Keratinocyte (primary cell): ENCODE measurements at regions not wholly inside any gene's neighbourhood (a gene's known extent, or its start where the extent isn't known, plus 50 kb on each side); places are given as distances from the start of the nearest gene placed in this dataset.

ENCODE experiments used
- CTCF ChIP-seq, 3 experiments: IDR thresholded peaks in 1 of 3; conservative IDR thresholded peaks in 1 of 3; optimal IDR thresholded peaks in 1 of 3; 2 replicates in 2 of 3; 3 replicates in 1 of 3; pipeline versions ENCODE3 to v1.5.1; 2011; ENCODE audit warnings: low read length in 3 of 3, mild to moderate bottlenecking in 3 of 3, moderate library complexity in 2 of 3, control low read depth in 1 of 3, inconsistent platforms in 1 of 3; ENCODE audit not compliant: insufficient read depth in 2 of 3; ENCODE audit errors: extremely low read depth in 1 of 3
- EZH2 ChIP-seq: IDR thresholded peaks from one replicate; pipeline ENCODE4 v1.6.1; 2012; ENCODE audit warnings: inconsistent platforms, mild to moderate bottlenecking, low read length, moderate library complexity

GRCh38 chr4:60223208-60223923 lies 976.8 kb upstream of the ADGRL3 start:
- TF ChIP-seq CTCF (optimal IDR thresholded peaks at IDR 0.05 in 1 of 3, IDR thresholded peaks at IDR 0.05 in 1 of 3, conservative IDR thresholded peaks at IDR 0.05 in 1 of 3; ENCODE audit: extremely low read depth in 1 of 3, insufficient read depth in 2 of 3, low read length in 3 of 3) (no peak), EZH2 (no peak)
